NAMALWA (cell line): ENCODE measurements at regions not wholly inside any gene's neighbourhood (a gene's known extent, or its start where the extent isn't known, plus 50 kb on each side); places are given as distances from the start of the nearest gene placed in this dataset.
"Not testable (repeated sequence)": the region's sequence is repeated elsewhere in the genome, so short reads cannot be mapped to it uniquely, and the experiment has no call there.

Experiments used
- DNase-seq: peaks from one replicate; pipeline ENCODE4 v3.0.0-alpha.2; 2015; ENCODE audit warnings: low spot score

DNA sequence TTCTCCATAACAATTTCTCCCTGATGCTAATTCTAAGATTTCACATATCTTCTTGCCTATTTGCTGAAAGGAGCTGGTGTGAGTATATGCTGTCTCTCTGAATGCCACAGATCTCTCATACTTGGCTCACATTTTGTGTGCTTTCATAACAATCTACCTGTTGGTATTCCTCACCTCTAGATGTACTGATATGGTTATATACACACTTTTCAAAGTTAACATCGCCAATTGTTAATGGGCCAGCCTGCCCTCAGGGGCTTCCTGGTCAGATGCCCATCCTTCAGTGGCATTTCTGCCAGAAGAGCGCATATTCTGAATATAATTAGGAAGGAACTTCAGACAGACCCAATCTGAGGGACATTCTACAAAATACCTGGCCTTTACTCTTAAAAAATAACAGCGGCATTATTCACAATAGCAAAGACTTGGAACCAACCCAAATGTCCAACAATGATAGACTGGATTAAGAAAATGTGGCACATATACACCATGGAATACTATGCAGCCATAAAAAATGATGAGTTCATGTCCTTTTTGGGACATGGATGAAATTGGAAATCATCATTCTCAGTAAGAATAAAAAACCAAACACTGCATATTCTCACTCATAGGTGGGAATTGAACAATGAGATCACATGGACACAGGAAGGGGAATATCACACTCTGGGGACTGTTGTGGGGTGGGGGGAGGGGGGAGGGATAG, 123.9 kb upstream of the FAT1 start:
- not testable (repeated sequence) for DNase-seq

DNA sequence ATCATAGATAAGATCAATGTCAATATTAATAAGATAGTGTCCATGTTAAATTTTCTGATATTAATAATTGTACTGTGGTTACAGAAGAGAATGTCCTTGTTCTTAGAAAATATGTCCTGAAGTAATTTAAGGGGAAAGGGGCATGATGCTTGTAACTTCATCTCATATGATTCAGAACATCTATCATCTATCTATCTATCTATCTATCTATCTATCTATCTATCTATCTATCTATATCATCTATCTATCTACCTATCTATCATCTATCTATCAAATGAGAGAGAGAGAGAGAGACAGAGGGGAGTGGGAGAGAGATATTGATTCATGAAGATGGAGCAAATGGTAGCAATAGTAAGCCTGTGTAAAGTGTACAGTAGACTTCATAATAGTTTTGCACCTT, 124.8 kb upstream of the FAT1 start:
- DNase-seq = no peak

DNA sequence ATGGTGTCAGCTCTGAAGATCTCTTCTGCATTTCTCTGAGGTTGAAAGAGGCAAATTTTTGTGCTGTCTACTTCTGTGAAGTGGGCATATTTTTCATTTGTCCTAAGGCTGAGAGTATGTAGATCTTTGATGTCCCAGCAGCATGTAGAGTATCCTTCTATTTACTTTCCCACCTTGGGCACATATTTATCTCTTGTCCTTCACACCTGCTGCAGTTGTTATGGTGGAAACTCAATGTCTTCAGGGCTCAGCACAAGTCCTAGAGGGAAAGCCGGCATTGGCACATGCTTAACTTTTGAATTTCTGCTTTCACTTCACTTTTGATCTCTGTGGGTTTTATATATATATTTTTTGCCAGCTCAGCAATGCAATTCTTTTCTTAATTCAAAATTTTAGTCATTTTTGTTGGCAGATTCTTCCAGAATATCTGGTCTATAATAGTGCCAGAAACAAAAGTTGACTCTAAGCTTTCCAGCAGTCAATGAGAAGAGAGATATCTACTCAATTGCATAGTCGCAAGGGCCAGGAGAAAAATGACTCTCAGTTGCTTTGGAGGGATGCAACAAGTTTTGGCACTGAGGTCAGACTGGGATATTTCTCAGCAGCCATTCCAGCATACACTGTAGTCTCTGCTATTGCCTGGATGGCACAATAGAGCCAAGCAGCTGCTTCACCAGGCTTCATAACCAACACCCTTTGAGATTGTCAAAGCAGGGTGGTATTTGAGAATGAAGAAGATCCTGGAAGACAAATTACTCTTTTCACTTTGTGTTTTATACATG, 127.8 kb upstream of the FAT1 start:
- no peak for DNase-seq

DNA sequence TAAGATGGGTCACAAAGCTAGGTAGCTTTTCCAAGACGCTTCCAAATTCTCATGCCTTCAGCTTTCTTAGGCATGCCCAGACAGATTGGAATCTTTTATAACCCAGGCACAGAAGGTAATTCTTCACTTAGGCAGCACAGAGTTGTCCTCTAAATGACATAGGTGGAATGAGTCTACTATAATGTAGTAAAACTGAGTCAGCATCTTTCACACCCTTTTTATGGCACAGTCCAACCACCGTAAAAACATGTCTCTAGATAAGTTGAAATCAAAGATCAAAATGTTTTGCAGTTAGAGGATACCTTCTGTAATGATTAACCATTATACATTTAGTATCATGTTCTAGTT, 128.4 kb upstream of the FAT1 start:
- DNase-seq = no peak

DNA sequence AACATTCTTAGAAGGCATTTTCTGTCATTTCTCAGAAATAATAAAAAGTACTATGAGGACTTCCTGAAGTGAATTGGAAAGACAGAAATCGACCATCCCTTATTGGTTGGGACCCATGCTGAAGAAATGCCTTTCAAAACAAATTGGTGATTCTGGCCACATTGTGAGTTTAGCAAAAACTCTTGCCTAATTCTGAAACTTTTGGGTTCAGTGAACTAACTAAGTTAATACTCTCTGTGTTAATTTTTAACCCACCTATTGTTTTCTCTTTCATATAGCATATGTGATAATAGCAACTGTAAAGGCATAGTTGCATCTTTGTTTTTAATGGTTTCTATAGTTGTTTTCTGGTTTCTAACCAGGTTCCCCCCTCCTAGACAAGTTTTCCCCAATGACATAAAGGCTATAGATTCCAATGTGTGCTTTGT, 129.3 kb upstream of the FAT1 start:
- DNase-seq = no peak

DNA sequence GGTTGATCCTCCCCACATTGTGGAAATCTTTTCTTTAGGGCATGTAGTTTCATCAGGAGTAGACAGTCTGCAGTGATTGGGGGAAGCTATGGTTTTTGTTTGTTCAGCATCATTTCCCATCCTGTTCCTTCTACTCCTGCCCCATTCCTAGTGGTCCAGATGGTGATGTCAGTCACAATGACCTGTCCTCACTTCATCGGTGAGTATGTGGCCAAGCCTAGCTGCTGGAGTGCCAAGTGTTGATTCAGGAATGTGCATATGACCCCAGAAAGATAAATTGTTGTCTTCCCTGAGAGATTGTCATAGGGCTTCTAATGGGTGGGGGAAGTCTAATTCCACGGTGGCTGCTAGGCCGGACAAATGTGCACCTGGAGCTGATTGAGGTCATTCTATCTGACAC, 130.6 kb upstream of the FAT1 start:
- DNase-seq = no peak

DNA sequence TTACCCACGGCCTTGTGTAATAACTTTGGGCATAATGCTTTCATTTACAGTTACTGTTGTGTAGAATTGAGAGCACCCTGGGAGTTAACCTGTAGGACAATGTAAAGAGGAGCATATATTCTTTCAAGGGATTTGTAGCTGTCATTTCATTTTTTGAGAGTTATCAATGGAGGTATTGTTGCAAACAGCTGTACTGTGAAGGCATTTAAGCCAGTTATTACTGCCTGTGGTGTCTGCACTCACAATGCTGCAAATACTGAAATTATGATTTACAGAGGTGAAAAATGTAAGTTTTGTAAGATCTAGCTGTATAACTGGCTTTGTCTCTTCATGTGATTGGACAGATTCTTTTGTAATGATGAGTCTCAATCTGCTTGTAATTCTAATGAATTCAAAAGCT, 131.5 kb upstream of the FAT1 start:
- DNase-seq = no peak

DNA sequence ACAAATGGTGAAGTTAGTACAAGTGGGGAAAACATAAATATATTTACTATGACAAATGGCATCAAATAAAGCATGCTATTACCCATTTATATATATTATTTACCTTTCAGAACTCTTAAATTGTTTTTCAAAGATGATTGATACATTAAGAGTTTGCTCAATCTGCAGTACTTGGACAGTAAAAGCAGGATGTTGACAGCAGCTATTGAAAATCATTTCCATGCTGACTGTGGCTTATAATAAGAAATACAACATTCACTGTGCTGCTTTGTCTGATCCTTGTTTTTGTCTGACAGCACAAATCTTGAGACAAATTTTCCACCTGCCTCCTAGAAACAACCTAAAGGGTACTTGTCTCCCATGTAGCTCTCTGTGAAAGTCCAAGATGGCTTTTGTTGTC, 134.1 kb upstream of the FAT1 start:
- DNase-seq = no peak

DNA sequence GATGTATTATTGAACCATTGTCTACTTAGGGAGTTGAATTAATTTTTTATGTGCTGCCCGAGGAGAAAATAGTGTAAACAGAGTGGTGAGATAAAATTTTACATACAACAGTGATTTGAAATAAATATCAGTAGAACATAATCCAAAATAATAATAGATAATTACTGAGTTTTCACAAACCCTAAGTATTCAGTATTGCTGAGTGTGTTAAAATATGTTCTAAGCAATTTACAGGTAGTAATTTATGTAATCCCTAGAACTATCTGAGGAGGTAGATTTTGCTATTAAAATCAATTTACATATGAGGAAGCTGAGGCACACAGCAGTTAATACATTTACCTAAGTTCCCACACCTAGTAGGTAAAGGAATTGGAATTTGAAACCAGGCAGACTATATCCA, 134.7 kb upstream of the FAT1 start:
- DNase-seq = no peak

DNA sequence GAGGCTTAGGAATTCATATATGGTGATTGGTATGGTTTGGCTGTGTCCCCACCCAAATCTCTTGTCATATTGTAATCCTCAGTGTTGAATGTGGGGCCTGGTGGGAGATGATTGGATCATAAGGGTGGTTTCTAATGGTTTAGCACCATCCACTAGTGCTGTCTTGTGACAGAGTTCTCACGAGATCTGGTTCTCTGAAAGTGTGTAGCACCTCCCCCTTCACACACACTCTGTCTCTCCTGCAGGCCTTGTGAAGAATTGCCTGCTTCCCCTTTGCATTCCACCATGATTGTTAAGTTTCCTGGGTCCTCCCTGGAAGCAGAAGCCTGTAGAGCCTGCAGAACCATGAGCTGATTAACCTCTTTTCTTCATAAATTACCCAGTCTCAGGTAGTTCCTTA, 135.8 kb upstream of the FAT1 start:
- no peak for DNase-seq

DNA sequence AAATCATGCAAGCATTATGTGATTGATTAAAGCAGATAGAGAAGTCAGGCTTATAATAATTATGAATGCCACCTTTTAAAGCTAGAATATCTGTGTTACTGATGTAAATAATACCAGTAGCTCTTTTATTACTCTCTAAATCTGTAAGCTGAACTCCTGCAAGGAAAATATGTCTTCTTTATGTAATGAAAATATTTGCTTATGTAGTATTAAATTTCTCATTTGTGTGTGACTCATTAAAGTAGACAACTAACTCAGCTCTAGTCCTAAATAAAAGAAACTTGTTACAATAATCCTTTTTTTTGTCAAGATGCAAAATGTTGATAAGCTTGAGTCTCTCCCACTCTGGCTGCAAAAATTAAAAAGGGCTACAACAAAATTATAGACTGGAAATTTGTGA, 137.7 kb upstream of the FAT1 start:
- DNase-seq = no peak

DNA sequence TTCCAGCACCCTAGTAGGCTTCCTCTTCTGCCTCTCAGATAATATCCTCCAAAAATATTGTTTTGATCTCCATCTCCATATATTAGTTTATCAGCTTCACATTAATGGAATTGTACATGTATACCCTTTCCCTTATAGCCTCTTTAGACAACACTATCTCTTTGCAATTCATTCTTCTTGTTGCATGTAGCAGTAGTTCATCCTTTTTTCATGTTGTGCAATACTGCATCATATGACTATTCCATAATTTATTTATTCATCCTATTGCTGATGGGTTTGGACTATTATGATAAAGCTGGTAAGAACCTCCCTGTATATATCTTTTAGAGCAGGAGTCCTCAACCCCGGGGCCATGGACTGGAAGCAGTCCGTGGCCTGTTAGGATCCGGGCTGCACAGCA, 148.2 kb upstream of the FAT1 start:
- DNase-seq = no peak

DNA sequence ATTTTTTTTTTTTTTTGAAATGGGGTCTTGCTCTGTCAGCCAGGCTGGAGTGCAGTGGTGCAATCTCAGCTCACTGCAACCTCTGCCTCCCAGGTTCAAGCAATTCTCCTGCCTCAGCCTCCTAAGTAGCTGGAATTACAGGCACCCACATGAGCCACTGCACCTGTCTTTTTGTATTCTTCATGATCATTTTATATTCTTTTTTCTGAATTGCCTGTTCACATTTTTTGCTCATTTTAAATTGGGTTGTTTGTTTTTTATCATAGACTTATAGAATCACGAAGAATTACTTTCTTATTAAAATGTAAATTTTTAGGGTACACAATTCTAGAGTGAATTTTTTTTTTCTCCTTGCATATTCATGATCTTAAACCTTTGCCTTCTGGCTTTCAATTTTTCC, 149.4 kb upstream of the FAT1 start:
- not testable (repeated sequence) for DNase-seq

DNA sequence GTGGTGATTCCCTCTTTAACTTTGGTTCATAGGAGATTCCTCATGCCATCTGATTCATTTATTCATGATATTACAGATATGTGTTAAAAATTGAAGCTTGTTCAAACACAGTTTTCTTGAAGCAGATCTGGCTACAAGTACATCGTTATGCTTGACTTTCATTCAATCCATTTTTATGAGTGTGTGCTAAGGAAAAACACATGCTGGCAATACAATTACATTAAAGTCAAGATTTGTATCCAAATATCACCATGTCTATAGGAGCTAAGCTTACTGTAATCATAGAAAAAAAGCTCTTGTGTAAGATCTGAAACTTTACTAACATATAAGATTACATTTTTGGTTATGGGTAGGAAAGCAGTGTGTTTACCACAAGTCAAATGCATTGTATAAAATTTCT, 151.8 kb upstream of the FAT1 start:
- no peak for DNase-seq

DNA sequence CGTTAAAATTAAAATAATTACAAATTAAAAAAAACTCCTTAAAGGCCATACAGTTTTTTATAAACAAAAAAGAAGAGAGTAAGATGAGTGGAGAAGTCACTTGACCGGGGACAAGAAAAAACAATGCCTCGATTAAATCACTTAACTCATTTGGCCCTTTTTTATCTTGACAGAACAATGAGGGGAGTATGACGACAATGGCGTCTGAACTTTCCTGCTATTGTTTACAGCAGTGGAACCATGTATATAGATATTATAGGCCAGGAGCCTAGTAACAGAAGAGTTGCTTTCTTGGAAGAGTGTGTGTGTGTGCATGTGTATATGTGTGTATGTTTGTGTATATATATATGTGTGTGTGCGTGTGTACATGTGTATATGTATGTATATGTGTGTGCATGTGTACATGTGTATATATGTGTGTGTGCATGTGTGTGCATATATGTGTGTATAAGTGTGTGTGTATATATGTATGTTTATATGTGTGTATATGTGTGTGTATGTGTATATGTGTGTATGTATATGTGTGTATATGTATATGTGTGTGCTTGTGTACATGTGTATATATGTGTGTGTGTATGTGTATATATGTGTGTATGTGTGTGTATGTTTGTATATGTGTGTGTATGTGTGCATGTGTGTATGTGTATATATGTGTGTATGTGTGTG, 153.4 kb upstream of the FAT1 start:
- DNase-seq = no peak

DNA sequence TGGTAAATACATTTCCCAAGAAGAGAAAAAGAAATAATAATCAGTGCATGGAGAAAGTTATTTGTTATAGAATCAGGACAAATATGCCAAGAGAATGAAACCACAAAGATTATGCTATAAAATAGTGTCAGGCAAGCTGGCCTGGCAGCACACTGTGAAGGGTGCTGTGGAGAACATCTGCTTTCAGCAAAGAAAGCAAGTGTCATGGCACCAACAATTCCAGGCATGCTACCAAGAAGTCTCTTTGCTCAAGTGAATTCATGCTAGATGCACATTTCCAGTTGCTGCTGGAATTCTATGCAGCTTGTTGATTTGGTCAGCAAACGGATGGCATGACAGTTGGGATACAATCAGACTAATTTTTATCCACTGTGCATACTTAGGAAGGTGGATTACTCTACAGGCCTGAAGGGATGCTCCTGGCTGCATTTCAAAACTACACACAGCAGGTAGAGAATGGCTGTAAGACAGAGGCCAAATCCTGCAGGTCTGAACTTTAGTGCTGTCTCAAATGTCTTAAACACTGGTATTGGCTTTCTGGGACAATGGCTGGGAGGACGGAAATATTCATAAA, 154.6 kb upstream of the FAT1 start:
- no peak for DNase-seq

DNA sequence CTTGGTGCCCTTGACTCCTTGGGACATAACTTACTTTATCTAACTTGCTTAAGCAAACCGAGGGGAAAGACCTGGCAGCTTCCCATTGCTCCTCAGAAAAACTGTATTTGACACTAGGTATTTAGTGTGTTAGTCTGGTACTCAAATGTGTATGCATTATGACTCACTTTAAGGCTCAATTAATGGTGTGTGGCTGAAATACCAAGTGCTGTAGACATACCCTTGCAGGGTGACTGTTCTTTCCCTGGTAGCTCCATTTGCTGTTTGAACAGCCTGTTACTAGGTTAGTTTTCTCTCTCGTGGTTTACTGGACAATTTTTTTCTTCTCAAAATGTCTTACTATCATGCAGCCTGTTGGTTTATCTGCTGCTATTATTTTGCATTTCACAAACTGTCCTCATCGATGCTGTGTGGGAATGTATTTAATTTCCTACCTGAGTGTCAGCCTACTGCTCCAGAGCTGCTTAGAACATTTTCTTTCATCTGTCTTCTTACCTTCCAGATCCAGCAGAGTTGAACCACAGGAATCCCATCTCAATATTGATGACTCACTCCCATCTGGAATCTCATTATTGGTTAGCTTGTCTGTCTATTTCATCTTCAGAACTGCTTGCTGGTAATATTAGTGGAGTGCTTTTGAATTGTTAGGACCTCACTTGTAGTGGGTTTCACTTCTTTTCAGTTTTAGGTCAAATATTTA, 158.0 kb upstream of the FAT1 start:
- DNase-seq = no peak

DNA sequence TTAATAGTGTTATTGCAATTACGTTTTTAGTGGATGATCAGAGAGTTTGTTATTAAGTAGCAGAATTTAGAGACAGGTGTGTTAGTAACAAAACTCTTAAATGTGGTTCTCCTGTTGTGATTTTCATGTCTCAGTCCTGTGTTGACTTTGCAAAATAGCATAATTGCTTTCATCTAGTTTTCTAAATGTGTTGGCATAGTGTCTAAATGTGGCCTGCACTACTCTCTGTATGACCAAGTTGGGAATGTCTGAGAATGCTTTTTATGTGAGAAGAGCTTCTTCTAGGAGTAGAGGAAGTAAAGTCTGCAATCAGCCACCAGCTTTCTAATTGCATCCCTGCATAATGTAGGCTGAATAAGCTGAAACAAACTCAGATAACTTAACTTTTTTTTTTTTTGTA, 158.6 kb upstream of the FAT1 start:
- DNase-seq = no peak

DNA sequence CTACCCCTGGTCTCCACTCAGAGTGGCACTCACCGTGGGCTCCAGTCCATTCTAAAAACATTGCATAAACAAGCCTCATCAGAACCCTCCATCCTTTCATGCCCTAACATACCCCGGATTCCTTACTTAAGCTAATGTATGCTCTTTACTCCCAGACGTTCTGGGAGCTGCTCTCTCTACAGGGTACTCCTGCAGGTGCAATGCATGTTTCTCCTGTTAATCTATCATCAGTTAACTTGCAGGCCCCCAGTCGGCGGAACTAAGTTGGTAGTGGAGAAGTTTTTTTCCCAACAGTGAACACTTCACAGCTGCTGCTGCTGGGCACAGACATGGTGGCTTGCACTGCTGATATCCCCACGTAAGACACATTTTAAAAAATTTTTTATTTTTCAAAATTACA, 161.6 kb upstream of the FAT1 start:
- no peak for DNase-seq

DNA sequence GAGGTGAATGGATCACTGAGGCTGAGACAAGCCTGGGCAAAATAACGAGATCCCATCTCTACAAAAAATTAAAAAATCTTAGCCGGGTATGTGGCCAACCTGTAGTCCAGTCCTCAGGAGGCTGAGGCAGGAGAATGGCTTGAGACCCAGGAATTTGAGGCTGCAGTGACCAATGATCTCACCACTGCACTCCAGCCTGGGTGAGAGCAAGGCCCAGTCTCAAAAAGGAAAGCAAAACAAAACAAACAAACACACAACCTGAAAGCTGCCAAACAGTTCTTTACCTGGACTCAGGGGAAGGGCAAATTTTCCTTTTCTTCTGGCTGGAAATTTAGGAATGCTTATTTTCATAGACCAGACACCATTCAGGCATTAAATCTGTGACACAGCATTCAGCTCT, 163.1 kb upstream of the FAT1 start:
- DNase-seq = no peak

DNA sequence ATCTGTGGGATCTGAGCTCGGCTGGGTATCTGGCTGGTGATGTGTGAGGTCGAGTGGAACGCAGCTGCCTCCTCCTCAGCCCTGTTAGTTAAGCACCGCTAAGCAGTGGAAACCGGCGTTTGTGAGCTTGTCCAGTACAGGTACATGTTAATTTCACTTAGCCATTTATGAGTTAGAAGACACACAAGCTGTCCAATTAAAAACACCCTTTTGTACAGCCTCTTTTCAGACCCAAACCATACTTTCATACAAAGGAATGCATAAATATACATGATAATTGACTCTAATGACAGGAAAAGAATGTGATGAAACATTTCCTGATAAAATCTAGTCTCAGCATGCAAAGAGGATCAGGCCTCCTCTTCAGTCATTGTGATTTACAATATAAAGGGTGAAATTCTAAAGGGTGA, 163.6 kb upstream of the FAT1 start:
- DNase-seq = no peak

DNA sequence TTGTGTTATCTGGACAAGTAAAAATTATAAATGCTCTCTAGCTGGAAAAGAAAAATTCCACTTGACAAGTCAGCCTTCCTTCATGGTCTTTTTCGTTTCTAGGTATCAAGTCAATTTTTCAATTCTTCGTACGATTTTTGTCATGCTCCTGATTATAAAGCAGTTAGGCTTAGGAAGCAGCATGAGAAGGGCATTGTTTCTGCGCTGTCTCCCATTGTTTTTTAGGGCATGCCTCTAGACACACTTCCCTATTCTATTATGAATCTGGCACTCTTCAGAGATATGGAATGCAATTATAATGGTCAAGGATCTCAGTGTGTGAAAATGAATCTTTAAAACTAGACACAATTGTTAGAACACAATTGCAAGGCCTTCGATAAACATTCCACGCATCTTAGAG, 164.1 kb upstream of the FAT1 start:
- DNase-seq = no peak
